Activated CD4-positive, alpha-beta T cell treated with anti-CD3 and anti-CD28 coated beads for 36 hours (primary cell): ENCODE measurements at regions not wholly inside any gene's neighbourhood (a gene's known extent, or its start where the extent isn't known, plus 50 kb on each side); places are given as distances from the start of the nearest gene placed in this dataset.
A peak's percentile ranks its signal among the peaks of the same experiment; 100 is the strongest.

Experiments
- ATAC-seq: fragments of 200-7000 bp; cut with Tn5 transposase; one replicate; pipeline ENCODE4 v1.10.0; 2021; ENCODE audit warnings: mild to moderate bottlenecking, moderate library complexity
- CTCF ChIA-PET: fragments of 350-600 bp; sonication (Branson Sonifier 250); formaldehyde crosslinking; loops from one replicate; lab custom pipeline; 2021; ENCODE audit warnings: antibody characterized with exemption; lab: Charles Lee
- POLR2A ChIA-PET: fragments of 350-600 bp; sonication (Branson Sonifier 250); formaldehyde crosslinking; loops from one replicate; lab custom pipeline; 2021; ENCODE audit warnings: antibody characterized with exemption, inconsistent platforms; lab: Charles Lee
- DNase-seq: peaks from one replicate; pipeline ENCODE4 v3.0.0-alpha.2; 2020
- H3K27ac Mint-ChIP-seq: one replicate; pipeline ENCODE4 v1.8.0; 2021; ENCODE audit warnings: mixed read lengths
- H3K27me3 Mint-ChIP-seq: one replicate; pipeline ENCODE4 v1.8.0; 2021; ENCODE audit warnings: mixed read lengths
- H3K36me3 Mint-ChIP-seq: one replicate; pipeline ENCODE4 v1.8.0; 2021; ENCODE audit warnings: low read depth, mixed read lengths
- H3K4me1 Mint-ChIP-seq: one replicate; pipeline ENCODE4 v1.8.0; 2021; ENCODE audit warnings: mixed read lengths
- H3K4me3 Mint-ChIP-seq: one replicate; pipeline ENCODE4 v1.8.0; 2021; ENCODE audit warnings: mild to moderate bottlenecking, moderate library complexity, mixed read lengths
- H3K9me3 Mint-ChIP-seq: one replicate; pipeline ENCODE4 v1.8.0; 2021; ENCODE audit warnings: low read depth, mixed read lengths
- intact Hi-C, 2 experiments: fragments of 100-400 bp; cut with DNase I in 1 of 2; cut with micrococcal nuclease in 1 of 2; formaldehyde crosslinking; loops; one replicate each; pipeline versions ENCODE4 v1.14.2 to v1.15.1; 2022 to 2024; cut with DNase I, micrococcal nuclease

GRCh38 chr11:116590844-116591570 lies 181.8 kb downstream of the BUD13 start:
- ChIA-PET CTCF (no interaction called here), POLR2A (no interaction called here)
- Mint-ChIP-seq H3K9me3 (no peaks in the 10 kb centered on the region), H3K4me1 (no peaks in the 10 kb centered on the region), H3K4me3 (no peak overlapping the region), H3K27ac (no peak overlapping the region), H3K27me3 (peaks cover 9% of the 10 kb centered on the region), H3K36me3 (no peaks in the 10 kb centered on the region)
- ATAC-seq (no peak), DNase-seq (no peak)
- intact Hi-C loops = no loop called here

GRCh38 chr11:116589402-116589801 lies 183.4 kb downstream of the BUD13 start:
- no peaks in the 10 kb centered on the region for H3K36me3 Mint-ChIP-seq
- no peak overlapping the region for H3K27ac Mint-ChIP-seq
- H3K9me3 Mint-ChIP-seq = no peaks in the 10 kb centered on the region
- H3K27me3 Mint-ChIP-seq = peaks cover 12% of the 10 kb centered on the region
- no peak overlapping the region for H3K4me3 Mint-ChIP-seq
- ATAC-seq = no peak
- CTCF ChIA-PET = no interaction called here
- no peaks in the 10 kb centered on the region for H3K4me1 Mint-ChIP-seq
- DNase-seq = no peak
- POLR2A ChIA-PET = no interaction called here
- intact Hi-C loops = no loop called here

DNA sequence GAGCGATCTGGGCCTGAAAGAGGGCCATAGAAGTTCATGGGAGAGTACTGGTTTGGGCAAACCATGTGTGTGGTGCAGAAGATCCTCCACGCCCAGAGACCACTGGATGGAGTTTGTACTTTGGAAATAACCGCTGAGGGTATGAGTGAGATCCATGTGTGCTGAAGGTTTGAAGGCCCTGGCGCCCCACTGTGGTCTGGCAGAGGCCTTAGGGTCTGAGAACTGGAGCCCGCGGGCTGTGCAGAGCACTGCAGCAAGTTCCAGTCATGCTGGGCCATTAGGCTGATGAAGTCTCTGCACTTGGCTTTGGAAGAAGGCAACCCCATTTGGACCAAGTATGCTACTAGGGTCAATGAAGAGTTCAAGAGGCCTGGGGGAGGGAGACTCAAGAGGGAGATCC lies 186.4 kb downstream of the BUD13 start:
- no peaks in the 10 kb centered on the region for H3K9me3 Mint-ChIP-seq
- intact Hi-C loops = no loop called here
- CTCF ChIA-PET = no interaction called here
- POLR2A ChIA-PET = no interaction called here
- peaks cover 24% of the 10 kb centered on the region for H3K27me3 Mint-ChIP-seq
- H3K27ac Mint-ChIP-seq = no peak overlapping the region
- ATAC-seq (no peak), DNase-seq (no peak)
- no peak overlapping the region for H3K4me3 Mint-ChIP-seq
- H3K36me3 Mint-ChIP-seq = no peaks in the 10 kb centered on the region
- H3K4me1 Mint-ChIP-seq = no peaks in the 10 kb centered on the region

DNA sequence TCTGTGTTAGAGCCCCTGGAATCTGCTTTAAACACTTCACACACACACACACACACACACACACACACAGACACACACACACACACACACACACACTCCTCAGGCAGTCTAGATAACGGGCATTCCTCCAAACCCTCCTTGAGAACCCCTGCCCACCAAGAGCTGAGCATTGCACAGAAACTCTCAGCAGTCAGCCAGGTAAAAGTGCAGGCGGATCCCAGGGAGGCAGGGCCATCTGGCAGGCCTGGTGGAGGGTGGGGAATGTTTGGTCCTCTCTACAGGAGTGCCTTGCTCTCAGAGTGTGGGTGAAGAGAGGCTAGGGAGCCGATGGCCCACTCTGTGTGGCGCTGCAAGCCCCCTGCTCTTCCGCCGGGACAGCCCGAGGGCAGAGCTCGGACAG lies 190.2 kb downstream of the BUD13 start:
- no peak for ATAC-seq
- CTCF ChIA-PET = no interaction called here
- H3K9me3 Mint-ChIP-seq = no peaks in the 10 kb centered on the region

DNA sequence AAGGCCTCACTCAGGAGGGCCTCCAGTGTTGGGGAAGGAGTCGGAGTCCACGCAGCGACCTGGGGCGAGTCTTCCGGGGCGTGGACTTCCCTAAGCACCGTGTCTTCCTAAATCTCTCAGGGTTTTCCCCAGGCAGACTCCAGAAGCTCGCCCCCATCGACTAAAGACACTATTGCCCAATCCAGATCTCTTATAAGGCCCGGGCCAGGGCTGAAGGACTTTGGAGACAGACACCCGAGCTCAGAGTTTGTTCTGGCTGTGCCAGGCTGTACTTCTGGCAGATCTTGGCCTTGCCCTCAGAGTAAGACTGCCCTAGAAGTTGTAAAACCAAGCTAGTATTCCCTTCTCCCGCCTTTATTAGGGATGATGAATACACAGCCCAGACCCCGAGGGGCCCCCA lies 191.4 kb downstream of the BUD13 start:
- POLR2A ChIA-PET = no interaction called here
- H3K9me3 Mint-ChIP-seq = no peaks in the 10 kb centered on the region

More for the DNA sequence above, 190.2 kb downstream of the BUD13 start:
- no peak for DNase-seq
- intact Hi-C loops = no loop called here
- peaks cover 52% of the 10 kb centered on the region for H3K27me3 Mint-ChIP-seq
- POLR2A ChIA-PET = no interaction called here
- H3K36me3 Mint-ChIP-seq = no peaks in the 10 kb centered on the region
- H3K27ac Mint-ChIP-seq = no peak overlapping the region
- H3K4me3 Mint-ChIP-seq = no peak overlapping the region
- no peaks in the 10 kb centered on the region for H3K4me1 Mint-ChIP-seq

DNA sequence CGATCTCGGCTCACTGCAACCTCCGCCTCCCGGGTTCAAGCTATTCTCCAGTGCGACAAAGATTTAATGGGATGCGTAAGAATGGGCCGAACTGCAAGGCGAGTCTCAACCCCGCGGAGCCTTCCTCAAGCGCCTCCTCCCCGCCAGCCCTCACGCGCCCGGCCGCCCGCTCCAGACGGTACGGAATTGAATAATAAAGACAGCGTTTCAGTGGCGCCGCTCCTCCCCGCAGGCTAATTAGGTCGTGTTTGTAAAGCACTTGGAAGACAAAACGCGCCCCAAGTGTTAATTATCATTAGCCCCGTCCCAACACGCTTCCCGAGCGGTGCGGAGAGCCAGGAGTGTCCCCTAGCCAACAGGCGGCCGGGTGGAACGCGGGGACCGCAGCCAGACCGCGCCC lies 192.0 kb downstream of the BUD13 start:
- CTCF ChIA-PET = no interaction called here
- POLR2A ChIA-PET = no interaction called here
- Mint-ChIP-seq H3K9me3 (no peaks in the 10 kb centered on the region), H3K4me3 (no peak overlapping the region), H3K4me1 (no peaks in the 10 kb centered on the region), H3K27ac (no peak overlapping the region), H3K27me3 (peaks cover 54% of the 10 kb centered on the region), H3K36me3 (no peaks in the 10 kb centered on the region)
- ATAC-seq (no peak), DNase-seq (no peak)
- intact Hi-C loops = no loop called here

More for the DNA sequence above, 191.4 kb downstream of the BUD13 start:
- no peak for DNase-seq
- Mint-ChIP-seq H3K4me3 (no peak overlapping the region), H3K4me1 (no peaks in the 10 kb centered on the region), H3K27me3 (peaks cover 54% of the 10 kb centered on the region), H3K27ac (no peak overlapping the region), H3K36me3 (no peaks in the 10 kb centered on the region)
- CTCF ChIA-PET = no interaction called here
- intact Hi-C loops = no loop called here
- no peak for ATAC-seq

GRCh38 chr11:116579857-116580727 lies 192.7 kb downstream of the BUD13 start:
- Mint-ChIP-seq H3K36me3 (no peaks in the 10 kb centered on the region), H3K4me3 (no peak overlapping the region), H3K9me3 (no peaks in the 10 kb centered on the region), H3K27ac (no peak overlapping the region), H3K27me3 (peaks cover 54% of the 10 kb centered on the region), H3K4me1 (no peaks in the 10 kb centered on the region)
- peak; percentile 8 for DNase-seq
- intact Hi-C loops = no loop called here
- ChIA-PET CTCF (no interaction called here), POLR2A (no interaction called here)
- no peak for ATAC-seq

DNA sequence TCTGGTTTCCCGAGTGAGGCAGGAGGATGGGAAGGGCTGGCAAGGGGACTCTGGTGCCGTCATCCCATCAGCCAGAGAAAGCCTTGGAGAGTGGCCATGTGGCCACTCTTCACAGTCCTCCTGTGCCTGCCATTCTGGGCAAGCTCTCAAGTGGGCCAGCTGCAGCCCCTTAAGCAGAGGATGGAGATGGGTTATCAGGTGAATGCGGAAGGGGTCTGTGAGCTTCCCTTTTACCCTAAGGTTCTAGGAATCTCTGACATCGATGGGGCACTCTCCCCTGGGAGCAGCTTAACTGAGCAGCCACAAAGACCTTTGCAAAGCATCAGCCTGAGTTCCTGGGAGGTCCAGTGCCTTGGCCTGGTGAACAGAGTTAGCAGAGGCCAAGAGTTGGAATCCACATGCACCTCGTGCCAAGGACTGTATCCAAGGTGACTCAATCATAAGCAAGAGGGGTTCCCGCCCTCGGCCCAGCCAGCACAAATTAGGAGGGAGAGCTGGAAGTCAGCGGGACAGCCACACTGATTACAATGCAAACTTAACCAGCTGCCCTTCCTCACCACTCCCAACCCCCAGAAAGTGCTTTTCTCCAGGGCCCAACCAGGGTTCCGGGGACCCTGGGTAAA lies 193.6 kb downstream of the BUD13 start:
- no peak overlapping the region for H3K4me3 Mint-ChIP-seq

GRCh38 chr11:116577956-116578355 lies 194.8 kb downstream of the BUD13 start:
- H3K4me1 Mint-ChIP-seq = no peaks in the 10 kb centered on the region
- H3K27ac Mint-ChIP-seq = no peak overlapping the region
- intact Hi-C loops = no loop called here
- ATAC-seq = no peak
- H3K36me3 Mint-ChIP-seq = no peaks in the 10 kb centered on the region
- peaks cover 43% of the 10 kb centered on the region for H3K27me3 Mint-ChIP-seq
- CTCF ChIA-PET = interaction anchor here (0.6 kb wide), 2 partner anchors 208 to 1168 kb away, joined by 3 read pairs; no protein-coding TSS in a partner anchor
- H3K9me3 Mint-ChIP-seq = no peaks in the 10 kb centered on the region
- POLR2A ChIA-PET = no interaction called here
- no peak overlapping the region for H3K4me3 Mint-ChIP-seq
- no peak for DNase-seq

More for the DNA sequence above, 193.6 kb downstream of the BUD13 start:
- Mint-ChIP-seq H3K36me3 (no peaks in the 10 kb centered on the region), H3K4me1 (no peaks in the 10 kb centered on the region), H3K9me3 (no peaks in the 10 kb centered on the region), H3K27ac (no peak overlapping the region), H3K27me3 (peaks cover 48% of the 10 kb centered on the region)
- DNase-seq (no peak), ATAC-seq (no peak)
- intact Hi-C loops = no loop called here
- CTCF ChIA-PET = no interaction called here
- POLR2A ChIA-PET = no interaction called here

- Mint-ChIP-seq H3K36me3 (no peaks in the 10 kb centered on the region), H3K27me3 (peaks cover 43% of the 10 kb centered on the region), H3K4me1 (no peaks in the 10 kb centered on the region), H3K9me3 (no peaks in the 10 kb centered on the region), H3K4me3 (no peak overlapping the region), H3K27ac (no peak overlapping the region)
- ATAC-seq = no peak
- ChIA-PET POLR2A (no interaction called here), CTCF (no interaction called here)
- intact Hi-C loops = no loop called here
- no peak for DNase-seq
These were observed 195.5 kb downstream of the BUD13 start for GRCh38 chr11:116577273-116577672.

GRCh38 chr11:116576526-116576925 lies 196.3 kb downstream of the BUD13 start:
- Mint-ChIP-seq H3K4me3 (no peak overlapping the region), H3K27ac (no peak overlapping the region), H3K9me3 (no peaks in the 10 kb centered on the region), H3K36me3 (no peaks in the 10 kb centered on the region), H3K4me1 (no peaks in the 10 kb centered on the region), H3K27me3 (peaks cover 35% of the 10 kb centered on the region)
- ChIA-PET POLR2A (no interaction called here), CTCF (no interaction called here)
- intact Hi-C loops = no loop called here
- peak; percentile 28 for DNase-seq
- peak; percentile 60 for ATAC-seq
